Ammon's horn (tissue), 1 donor: ENCODE measurements at regions not wholly inside any gene's neighbourhood (a gene's known extent, or its start where the extent isn't known, plus 50 kb on each side); places are given as distances from the start of the nearest gene placed in this dataset.

Experiments
- DNase-seq: peaks from one replicate; pipeline ENCODE4 v3.0.0-alpha.2; 2016; ENCODE audit warnings: low spot score

DNA sequence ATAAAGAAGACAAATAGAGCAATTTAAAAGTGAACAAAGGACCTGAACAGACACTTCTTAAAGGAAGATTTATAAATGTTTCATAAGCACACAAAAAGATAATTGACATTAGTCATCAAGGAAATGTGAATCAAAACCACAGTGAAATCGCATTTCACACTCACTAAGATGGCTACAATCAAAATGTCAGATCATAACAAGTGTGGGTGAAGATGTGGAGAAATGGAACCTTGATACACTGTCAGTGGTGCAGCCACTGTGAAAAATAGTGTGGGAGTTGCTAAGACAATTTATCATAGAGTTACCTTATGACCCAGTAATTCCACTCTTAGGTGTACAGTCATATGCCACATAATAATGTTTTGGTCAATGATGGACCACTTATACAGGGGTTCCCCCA, 54.5 kb upstream of the HTR4 start:
- no peak for DNase-seq

DNA sequence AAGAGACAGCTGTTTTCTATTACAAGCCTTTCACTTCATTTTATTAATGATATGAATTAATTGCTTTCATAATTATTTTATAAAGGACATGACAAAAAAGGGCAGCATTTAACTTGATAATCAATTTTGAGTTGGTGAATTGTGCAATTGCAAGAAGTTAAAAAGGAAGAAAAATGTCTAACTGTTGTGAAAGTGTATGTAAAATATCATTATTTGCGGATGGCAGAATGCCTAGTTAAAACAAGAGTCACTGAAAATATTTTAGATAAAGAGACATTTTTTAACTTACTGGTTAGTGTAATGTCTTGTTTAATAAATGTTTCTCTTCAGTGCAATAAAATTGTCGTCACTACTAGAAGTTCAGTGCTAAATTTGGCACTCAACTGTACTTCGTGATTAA, 57.6 kb upstream of the HTR4 start:
- DNase-seq = no peak

DNA sequence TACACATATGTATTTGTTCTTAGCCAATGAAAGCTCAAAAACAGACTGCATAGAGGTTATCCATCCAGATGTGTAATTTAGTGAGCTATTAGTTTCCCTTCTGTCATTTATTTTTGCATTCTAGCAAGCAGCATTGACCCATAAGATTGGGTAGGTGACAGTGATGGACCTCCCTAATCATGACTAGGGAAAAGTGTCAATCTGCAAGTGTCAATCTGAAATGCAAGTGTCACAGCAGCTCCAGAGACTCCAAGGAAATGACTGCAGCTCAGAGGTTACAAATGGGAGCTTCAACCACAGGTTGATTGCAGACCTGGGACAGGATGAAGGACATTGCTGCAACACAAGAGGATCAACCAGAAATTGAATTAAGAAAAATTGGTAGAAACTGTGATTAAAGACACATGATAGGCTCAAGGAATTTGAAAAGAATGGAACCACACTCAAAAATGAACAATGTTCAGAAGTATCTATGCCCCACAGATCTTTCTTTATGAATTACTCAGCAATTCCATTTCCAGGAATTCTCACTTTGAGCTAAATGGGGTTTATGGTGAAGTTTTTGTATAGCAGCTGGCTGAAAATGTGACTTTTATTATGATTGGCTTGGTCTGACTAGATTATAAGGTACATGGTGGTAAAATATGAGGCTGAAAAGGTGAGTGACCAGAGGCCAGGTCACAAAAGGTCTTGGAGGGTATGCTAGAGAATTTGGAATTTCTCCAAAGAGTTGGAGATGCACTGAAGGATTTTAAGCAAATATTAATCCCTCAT, 59.6 kb upstream of the HTR4 start:
- DNase-seq = no peak

DNA sequence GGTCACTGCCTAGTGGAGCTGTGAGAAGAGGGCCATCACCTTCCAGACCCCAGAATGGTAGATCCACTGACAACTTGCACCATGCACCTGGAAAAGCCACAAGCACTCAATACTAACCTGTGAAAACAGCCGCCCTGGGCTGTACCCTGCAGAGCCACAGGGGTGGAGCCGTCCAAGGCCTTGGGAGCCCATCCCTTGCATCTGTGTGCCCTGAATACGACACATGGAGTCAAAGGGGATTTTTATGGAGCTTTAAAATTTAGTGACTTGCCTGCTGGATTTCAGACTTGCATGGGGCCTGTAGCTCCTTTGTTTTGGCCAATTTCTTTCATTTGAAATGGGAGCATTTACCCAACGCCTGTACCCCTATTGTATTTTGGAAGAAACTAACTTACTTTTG, 62.4 kb upstream of the HTR4 start:
- no peak for DNase-seq

DNA sequence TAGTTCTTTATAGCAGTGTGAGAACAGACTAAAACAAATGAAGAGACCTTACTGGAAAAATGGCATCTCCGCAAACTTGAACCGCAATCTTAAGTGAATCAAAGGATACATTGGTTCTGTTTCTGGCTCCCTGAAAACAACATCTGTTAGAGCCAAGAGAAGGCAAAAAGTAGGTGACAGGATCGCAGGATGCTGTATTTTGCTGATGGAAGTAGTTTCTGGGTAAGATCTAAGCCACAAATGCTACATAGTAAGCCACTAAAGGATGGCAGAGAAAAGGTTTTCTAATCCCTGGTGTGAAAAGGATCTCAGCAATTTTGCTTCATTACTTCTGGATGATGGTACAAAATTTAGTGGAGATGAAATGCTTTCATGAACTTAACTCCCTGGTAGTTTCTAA, 63.3 kb upstream of the HTR4 start:
- no peak for DNase-seq

DNA sequence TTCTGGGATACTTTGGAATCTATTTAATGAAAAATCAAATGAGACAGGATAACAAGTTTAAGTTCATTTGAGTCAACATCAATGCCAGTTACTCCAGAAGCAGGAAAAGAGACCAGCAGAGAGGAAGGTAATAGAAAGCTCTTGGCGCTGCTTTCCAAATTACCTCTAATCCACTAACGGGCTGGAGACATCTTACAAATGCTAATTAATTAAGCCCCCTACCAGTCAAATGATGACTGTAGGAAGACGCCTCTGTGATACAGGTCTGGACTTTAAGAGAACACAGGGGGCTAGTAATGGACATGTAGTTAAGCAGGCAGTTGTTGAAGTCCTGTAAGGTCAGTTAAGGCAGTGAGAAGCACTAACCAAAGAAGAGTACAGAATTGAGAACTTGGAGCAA, 65.3 kb upstream of the HTR4 start:
- DNase-seq = no peak

GRCh38 chr5:148720257-148720656, 65.9 kb upstream of the HTR4 start:
- no peak for DNase-seq

DNA sequence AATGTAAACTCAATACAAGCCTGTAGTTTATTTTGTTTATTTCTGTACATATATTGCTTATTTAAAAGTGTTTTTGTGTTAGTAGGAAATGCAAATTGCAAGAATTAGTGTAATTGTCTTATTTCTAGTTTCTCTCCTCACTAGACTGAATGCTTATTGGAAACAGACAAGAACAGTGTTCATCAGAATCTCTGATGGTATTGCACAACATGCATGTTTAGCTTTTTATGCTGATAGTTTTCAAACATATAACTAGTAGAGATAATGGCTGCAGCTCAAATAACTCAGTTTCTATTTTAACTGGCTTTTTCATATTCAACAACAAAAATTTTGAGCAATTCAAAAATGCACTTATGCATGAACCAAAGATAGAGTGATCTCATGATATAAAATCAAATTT, 68.8 kb upstream of the HTR4 start:
- DNase-seq = no peak

- no peak for DNase-seq
Observed at GRCh38 chr5:148725675-148726074, 71.3 kb upstream of the HTR4 start.

GRCh38 chr5:148729182-148729581, 74.9 kb upstream of the HTR4 start:
- DNase-seq = no peak

GRCh38 chr5:148730270-148730669, 75.9 kb upstream of the HTR4 start:
- DNase-seq = no peak

GRCh38 chr5:148730942-148731898, 76.9 kb upstream of the HTR4 start:
- peak; percentile 96 for DNase-seq

DNA sequence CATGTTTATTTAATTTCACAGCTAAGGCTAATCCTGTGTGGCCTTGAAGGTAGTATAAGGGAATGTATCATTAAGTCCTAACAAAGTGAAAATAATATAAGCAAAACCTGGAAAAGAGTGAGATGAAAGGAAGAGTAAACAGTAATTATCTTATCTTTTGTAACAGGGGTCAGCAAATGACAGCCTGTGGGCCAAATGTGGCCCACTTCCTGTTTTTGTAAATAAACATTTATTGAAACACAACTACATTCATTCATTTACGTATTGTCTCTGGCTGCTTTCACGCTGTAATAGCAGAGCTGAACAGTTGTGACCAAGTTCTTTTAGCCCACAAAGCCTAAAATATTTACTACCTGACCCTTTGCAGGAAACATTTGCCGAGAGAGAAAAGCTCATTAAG, 78.4 kb upstream of the HTR4 start:
- no peak for DNase-seq

- DNase-seq = peak; percentile 91
Observed at GRCh38 chr5:148733601-148734438, 79.5 kb upstream of the HTR4 start.

DNA sequence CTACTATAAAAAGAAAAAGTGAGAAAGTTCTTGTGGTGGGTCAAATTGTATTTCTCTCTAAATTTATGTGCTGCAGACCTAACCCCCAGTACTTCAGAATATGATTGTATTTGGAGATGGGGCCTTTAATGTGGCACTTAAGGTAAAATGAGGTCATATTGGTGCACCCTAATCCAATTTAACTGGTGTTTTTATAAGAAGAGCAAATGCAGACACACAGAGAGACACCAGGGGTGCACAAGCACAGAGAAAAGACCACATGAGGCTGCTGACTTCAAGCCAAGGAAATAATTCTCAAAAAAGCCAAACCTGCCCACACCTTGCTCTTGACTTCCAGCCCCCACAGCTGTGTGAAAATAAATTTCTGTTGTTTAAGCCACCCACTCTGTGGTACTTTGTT, 80.2 kb upstream of the HTR4 start:
- DNase-seq = no peak

- no peak for DNase-seq
Observed at GRCh38 chr5:148735301-148735835, 81.0 kb upstream of the HTR4 start.

- no peak for DNase-seq
Observed at GRCh38 chr5:148739023-148739422, 84.7 kb upstream of the HTR4 start.

GRCh38 chr5:148739524-148739923, 85.2 kb upstream of the HTR4 start:
- no peak for DNase-seq

DNA sequence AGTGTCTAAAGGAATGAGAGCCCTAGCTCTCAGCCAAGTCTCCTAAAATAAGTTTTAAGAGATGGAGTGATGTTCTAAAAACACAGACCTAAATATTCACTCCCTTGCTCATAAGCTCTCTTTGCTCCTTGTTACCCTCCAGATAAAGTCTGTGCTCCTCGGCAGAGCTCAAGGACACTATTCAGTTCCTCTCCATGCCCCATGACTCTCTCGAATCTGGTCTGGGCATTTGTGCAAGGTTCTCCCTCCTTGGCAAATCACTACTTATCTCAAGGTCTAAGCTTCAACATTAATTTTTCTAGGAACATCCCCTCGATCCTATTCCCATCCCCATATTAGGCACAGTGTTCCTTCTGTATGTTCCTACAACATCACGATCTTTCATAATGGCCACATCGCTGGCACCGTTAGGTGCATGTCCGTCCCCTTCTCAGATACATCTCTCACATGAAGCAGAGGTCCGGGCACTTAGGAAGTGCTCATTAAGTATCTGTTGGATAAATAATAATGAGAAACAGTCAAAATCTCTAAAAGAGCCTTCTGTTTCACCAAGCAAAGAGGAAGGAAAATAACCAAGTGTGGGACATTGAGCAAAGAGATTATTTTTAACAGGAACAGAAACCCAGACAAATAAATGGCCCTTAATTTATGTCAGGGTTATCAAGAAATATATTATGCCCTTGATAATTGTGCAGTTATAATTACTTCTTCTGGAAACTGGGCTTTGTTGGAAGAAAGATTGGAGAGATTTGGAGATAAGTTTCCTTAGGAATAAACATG, 85.9 kb upstream of the HTR4 start:
- DNase-seq = no peak

DNA sequence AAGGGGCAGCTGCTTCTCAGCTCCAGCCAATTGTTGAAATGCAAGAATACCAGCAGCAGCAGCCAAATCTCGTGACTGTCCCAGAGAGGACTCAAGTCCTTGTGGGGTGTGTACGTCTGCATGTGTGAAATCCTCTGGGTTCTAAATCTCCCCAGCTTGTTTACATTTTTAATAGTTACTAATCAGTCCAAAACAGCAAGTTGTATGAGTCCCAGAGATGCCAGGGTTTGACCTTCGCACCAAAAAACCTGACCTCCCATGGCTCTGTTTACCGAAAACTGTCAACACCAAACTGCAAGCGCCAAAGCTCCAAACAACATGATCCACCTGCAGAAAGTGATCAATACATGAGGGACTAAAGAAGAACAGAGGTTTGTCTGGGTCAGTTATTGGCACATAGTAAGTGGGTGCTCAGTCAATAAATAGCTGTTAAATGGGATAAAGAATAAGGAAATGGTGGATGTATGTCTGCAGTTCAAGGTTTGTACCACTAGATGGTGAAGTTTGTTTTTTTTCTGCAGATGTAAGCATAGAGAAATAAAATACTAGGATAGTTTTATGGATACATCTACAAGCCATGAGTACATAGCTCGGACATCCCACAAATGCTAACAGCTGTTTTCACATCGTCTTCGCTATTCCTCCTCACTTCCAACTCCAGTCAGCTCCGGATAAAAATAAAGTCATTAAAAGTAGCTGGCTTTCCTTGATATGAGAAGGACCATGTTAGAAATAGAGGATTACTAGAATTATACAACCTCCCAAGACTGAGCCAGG, 85.3 kb upstream of the ADRB2 start:
- DNase-seq = peak; percentile 65
